NCI-H2107 (cell line): ENCODE measurements at regions not wholly inside any gene's neighbourhood (a gene's known extent, or its start where the extent isn't known, plus 50 kb on each side); places are given as distances from the start of the nearest gene placed in this dataset.
"Not testable (repeated sequence)": the region's sequence is repeated elsewhere in the genome, so short reads cannot be mapped to it uniquely, and the experiment has no call there.

Experiments
- DNase-seq: peaks from one replicate; lab custom pipeline; 2025; lab: John Stamatoyannopoulos, UW

DNA sequence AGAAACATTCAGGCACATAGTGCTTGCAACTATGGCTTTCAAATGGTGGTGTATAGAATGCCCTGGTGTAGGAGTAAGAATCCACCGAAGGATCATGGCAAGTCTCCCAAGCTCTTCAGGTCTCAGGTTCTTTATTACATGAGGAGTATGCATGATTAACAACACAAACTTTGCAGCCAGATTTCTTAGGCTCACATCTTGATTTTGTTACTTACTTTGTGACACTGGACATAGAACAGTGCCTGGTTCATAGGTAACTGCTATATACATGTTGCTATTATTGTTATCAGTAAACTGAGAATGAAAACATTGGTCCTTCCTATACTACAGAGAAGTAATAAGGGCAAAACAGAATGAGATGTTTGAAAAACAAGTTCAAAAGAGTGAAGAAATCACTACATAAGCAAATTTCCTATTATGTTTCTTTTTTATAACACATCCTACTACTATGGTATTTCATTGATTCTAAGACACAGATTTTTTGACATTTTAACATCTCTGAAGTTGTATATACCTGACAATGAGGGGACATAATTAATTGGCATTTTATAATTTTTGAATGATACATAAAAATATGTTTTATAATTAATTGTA lies 284.9 kb downstream of the C1D start:
- no peak for DNase-seq

DNA sequence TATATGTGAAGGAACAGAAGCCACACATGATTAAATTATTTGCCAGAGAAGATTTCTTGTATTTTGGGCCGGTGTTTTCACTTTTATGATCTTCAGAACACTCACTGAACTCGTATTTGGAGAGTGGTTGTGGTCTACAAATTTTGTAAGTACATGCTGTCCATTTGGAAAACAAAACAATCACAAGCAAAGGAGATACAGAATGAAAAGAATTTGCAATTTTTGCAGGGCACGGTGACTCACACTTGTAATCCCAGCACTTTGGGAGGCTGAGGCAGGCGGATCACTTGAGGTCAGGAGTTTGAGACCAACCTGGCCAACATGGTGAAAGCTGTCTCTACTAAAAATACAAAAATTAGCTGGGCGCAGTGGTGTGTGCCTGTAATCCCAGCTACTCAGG lies 282.0 kb downstream of the C1D start:
- DNase-seq: not testable (repeated sequence)

DNA sequence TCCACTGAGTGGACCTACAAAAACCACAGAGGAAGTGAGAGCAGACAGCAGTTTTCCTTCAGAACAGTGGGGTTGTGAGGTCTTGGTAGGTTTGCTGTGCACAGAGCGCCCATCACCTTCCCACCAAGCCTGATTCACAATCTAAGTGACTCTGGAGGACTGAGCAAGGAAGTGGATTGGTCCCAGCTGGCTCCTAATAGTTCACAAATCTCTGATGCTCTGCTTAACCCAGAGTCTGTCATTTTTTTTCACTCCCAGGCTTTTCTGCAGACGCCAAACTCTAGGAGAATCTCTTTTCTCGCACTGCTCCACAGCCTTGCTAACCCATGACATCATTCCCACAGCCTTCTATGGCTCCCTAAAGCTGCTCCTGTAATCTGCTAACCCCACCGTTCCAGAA lies 280.4 kb downstream of the C1D start:
- DNase-seq: no peak

DNA sequence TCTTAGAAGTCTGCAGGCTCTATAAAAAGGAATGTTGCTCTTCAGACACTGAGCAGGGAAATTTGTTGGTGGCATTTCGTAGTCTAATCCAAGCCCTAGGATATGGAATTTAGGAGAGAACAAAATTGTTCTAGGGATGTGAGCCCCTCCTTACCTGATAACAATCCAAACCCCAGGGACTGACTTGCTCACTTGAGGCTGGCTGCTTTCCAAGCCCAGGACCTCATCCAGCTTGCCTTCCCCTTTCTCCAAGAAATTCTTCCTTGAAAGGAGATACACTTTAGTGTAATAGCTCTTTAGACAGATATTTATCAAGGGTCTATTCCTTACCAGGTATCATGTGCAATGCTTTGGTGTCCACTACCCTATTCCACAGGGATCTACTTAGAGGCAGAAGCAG lies 279.8 kb downstream of the C1D start:
- DNase-seq: no peak

DNA sequence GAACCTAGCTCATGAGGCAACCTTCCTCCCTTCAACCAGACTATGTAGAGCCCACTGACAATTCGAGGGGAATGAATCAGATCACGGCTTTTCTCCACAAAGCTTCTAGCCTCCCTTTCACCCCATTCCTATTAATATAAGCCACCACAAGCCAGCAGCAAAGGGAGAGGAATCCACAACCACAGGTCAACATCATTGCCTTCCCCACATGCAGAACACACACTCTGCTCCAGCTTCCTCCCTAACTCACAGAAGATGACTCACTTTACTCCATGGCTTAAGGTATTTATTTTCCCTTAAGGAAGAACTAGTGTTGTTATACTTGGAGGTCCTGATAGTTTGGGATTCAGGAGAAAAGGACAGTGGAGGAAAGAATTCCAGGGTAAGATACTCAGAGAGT lies 272.2 kb downstream of the C1D start:
- no peak for DNase-seq

DNA sequence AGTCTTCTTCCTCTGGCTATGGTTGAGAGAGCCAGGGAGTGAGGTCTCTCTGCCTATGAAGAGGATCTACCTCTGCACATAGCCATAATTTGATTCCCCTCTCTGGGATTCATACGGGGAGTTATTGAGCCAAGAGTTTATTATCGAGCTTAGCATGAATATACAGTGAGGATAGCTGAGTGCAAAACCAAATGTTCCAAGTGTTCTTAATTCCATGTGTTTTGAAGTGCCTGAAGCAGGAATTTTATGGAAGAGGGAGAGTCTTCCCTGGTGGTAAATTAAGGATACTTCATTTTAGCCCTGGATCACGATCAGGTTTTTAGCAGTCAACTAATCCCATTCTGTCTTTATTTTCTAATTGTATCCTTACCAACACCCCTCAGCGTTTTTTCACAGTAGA lies 270.6 kb downstream of the C1D start:
- DNase-seq: no peak

DNA sequence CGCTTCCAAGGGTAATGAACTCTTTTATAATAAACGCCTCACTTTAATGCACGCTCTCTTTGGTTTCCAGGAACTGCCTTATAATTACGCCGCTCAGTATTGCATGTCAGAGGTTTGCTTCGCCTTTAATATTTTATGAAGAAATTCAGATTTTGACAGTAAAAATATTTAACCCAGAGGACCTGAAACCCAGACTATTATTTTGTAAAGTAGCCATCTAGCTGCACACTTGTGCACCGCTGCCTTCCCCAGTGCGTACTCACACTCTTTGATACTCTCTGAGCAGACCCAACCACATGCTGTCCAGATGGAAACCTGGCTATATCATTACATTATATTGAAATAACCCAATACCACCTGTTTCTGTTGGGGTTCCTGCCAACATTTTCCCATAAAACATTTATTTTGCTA lies 270.1 kb downstream of the C1D start:
- DNase-seq: no peak

DNA sequence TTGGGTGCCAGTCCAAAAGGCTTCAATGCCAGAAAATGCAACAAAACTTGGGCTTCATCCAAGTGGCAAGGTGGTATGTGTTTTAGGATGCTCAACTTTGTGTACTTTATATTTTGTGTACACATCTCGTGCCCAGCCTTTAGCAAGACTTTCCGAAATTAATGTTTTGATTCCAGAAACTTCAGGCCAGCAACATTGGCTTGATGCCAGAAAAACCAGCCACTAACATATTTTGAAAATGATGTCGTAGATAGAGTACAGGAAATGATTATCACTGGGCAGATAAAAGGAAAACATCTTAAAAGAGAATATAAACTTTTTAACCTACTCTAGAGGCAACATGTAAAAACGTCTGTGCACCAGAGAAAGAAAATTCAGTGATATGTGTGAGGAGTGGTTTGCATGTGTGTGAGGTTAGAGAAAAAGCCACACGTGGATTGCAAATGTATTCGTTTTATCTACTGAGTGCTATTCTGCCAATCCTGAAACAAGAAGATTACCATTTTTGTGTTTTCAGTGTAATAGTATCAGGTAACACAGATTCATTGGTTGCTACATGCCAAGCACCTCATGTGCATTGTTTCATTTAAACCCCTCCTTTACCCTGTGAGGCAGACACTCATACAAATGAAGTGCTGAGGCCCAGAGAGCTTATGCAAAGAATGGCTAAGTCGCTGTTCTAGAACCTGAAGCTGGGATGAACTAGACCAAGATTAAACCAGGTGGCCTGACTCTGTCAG lies 264.8 kb downstream of the C1D start:
- DNase-seq: no peak

DNA sequence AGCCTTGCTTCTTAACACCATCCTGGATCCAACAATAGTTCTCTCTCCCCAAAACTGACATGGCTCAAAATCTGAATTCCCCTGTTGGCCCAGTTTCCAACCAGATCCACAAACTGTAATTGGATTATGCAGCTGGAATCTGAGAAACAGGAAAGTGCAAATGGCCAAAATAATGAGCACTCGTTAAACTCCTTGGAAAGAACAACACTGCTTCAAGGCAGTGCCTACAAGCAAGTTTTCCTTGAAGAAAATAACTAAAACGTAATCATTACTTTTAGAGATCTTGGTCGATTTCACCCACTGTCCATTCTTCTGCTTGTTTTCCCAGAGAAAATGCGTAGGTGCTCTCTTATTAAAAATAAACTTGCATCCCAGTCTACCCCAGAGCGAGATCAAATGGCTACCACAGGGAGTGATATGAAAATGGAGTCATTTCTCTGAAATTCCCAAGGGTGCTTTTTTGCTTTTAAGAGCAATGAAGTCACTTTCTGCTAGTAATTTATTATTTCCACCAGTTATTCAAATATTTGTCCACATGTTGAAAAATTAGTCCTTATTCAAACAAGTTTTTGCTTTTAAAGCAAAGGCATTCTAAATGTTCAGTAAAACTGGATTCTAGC lies 264.2 kb downstream of the C1D start:
- no peak for DNase-seq

DNA sequence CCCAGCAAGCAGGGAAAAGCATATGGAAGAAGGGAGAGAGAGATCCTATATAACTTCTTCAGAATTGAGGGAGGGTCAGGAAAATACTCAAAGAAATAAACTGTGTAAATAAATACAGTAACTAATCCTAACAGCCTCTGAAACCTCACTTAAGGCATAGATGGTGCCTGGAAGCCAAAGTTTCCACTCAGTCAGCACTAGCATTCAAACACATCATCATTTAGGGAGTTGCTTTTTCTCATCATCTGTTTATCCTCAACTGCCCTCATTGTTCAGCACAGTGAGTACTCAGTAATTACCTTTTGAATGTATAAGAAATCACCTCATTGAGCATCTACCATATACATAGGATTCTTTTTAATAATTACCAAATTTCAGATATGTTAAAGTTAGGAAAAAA lies 262.9 kb downstream of the C1D start:
- DNase-seq: no peak

DNA sequence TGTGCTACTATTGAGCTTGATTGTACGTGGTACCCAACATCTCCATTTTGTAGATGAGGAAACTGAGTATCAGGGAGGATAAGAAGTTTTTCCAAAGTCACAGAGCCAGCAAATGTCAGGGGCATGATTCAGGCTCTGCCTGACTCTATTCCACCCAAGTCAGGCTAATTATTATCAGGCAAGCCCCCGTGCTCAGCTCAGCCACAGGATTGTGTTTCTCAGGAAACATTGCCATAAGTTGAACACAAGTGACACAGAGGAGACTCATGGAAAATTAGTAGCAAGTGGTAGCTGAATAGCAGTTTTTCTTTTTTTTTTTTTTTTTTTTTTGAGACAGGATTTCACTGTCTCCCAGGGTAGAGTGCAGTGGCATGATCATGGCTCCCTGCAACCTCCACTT lies 260.5 kb downstream of the C1D start:
- DNase-seq: no peak

DNA sequence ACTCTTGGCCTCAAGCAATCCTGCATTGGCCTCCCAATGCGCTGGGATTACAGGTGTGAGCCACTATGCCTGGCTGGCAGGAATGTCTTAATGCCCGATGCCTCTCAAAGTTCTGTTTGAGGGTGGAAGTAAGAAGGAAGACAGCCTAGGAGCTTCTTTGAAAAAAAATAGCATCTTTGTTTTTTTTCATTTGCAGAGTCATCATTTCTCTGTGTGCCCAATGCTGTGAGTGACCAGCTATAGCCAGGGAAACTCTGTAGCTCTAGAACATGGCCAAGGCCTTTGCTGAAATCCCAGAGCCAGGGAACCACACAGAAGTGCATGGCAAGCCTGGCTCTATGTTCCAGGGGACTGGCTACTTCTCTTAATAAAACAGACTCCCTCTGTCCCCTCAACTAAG lies 260.0 kb downstream of the C1D start:
- DNase-seq: no peak

DNA sequence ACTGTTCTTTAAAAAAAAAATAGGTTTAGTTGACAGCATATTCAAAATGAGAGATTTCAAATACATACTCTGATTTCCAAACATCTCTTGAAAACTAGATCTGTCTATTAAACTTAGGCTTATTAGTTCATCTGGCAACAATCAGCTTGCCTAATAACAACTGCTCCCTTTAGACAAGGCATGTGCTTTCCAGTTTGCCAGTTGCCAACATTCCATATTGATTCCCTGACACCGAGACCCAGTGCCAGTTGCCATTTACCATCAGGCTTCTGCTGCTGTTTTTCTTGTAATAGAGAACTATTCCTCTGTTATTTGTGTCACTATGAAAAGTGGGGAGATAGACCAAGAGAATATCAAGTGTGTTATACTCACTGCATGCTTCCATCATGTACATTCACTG lies 256.0 kb downstream of the C1D start:
- DNase-seq: no peak

DNA sequence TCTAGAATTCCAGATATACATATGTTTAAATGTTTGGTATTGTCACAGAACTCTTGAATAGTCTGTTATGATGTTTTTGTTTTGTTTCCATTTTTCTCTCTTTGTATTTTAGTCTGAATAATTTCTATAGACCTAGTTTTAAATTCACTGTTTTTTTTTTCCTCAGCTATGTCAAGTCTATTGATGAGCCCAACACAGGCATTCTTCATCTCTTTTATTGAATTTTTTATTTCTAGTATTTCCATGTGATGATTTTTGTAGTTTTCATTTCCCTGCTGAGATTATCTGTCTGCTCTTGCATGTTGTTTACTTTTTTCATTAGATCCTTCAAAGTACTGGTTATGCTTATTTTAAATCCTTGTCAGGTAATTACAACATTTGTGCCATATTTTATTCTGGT lies 254.7 kb downstream of the C1D start:
- DNase-seq: no peak

DNA sequence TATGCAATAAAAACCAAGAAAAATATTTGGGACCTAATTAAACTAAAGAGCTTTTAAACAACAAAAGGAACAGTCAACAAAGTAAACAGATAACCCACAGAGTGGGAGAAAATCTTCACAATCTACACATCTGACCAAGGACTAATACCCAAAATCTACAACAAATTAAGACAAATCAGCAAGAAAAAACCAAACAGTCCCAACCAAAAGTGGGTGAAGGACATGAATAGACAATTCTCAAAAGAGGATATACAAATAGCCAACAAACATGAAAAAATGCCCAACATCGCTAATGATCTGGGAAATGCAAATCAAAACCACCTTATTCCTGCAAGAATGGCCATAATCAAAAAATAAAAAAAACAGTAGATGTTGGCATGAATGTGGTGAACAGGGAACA lies 250.1 kb downstream of the C1D start:
- DNase-seq: no peak

DNA sequence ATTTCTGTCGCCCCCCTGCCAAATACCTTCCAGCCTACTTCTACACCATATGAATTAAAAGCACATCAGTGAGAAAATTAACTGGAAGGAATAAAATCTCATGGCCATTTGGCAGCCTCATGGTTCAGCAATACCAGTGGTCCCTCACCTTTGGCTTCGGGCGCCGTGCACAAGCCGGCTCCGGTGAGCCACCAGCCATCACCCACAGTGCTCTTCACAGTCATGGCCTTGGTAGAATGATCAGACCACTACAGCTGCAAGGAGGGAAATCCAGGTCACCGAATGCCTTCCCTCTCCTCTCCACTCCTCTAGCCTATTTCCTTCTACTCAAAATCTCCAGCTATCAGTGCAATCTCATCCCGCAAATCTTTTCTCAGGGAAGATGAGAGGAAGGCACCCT lies 239.1 kb downstream of the C1D start:
- DNase-seq: no peak

DNA sequence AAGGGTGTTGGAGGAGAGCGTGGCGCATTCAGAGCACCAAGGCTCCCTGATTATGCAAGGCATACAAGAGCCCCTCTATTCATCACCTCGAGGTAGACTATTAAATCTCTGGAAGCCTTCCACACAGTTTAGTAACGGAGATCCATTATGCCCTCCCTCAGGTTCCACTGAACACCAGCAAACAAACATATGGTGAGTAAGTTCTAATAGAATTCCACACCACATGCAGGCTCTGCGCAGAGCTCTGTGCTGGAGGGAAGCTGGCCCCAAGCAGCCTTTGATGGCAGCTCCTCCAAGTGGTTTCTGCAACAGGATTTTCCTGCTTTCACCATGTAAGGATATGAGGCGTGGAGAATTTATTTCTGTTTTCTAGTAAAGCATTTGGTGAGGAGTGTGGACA lies 238.6 kb downstream of the C1D start:
- no peak for DNase-seq

DNA sequence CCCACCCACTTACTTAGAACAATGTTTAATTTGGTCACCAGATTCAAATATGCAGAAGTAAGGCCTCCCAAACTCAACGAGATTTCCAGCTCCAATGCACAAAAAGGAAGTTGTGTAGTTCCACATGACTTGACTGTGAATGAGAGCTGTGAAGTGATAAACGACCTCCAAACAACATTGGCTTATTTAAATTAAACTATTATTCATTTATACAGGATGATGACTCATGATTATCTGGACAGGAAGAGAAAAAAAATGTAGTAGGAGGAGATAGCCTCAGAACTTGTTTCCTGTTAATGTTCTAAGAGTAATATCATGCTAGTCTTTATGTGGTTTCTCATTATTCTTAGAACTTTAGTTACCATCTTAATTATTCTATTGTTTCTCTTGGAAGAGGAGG lies 237.3 kb downstream of the C1D start:
- DNase-seq: no peak

DNA sequence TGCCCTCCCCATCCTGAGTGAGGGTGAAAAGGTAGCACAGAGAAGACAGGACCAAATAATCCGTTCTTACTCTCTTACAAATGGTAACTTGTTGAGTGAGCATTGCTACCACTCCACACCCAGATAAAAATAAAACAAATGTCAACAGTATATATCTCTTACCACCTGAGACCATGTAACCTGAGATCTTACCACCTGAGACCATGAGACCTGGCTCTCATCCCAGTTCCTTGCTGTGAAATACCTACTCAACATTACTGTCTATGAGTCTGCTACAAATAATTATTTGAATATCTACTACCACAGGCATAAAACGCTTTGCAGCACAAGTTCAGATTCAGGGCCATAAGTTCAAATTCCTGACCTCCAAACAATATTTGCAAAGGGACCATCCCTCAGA lies 234.7 kb downstream of the C1D start:
- no peak for DNase-seq

DNA sequence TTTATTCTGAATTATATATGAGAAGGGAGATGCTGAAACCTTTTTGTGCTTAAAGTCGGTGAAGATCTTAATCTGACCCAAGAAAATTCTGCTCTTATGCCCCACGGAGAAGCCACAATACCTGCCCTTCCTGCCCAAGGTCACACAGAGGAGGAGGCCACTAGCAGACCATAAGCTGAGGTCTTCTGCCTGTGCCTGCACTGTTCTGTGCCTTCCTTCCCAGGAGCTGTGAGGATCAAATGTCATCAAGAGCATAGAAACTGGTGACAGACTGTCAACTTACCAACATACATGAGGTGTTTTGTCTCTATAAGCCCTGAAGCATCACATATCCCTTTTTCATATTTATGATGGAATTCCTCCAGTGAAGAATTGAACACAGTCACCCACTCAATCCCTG lies 233.3 kb downstream of the C1D start:
- DNase-seq: no peak

DNA sequence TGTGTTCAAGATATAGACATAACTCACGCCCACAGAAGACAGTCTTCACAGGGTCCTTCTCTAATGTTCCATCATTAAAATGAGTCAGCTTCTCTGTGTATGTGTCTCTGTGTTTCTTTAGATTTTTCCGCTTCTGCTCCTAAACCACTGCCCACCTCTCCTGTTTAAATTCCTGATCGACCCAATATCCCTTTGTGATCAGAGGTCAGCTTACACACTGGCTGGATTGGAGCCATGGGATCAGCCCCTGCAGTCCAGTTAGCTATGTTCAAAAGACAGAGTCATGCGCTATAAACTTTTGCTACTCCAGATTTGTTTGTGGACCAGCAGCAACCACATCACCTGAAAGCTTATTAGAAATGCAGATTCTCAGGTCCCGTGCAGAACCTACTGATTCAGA lies 229.2 kb downstream of the C1D start:
- DNase-seq: no peak

DNA sequence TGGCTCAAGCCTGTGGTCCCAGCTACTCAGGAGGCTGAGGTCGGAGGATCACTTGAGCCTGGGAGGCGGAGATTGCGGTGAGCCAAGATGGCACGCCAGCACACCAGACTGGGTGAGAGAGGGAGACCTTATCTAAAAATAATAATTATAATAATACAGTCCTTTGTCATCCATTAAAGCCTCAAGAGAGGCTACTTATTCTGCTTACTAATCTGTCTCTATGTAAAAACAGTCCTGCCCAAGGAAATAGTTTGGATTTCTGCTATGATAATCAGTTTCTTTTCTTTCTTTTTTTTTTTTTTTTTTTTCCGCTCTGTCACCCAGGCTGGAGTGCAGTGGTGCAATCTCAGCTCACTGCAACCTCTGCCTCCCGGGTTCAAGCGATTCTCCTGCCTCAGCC lies 228.3 kb downstream of the C1D start:
- DNase-seq: no peak

DNA sequence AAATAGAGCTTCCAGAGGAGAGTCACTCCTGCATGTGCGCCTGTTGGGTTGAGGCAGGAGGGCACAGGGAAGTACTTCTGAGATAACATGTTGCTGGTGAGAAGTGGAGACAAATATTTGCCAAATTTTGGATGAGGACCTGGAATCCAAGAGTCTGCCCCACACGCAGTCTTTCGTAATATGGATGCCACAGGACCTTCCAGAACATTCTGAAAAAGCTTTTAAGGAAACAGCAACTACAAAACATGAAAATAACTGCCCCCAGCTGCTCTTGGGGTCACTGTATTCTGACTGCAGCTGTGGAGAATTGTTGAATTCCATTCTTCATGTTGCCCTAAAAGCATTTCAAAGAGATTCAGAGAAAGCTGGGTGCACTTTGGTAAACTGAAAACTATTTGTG lies 227.5 kb downstream of the C1D start:
- DNase-seq: no peak

DNA sequence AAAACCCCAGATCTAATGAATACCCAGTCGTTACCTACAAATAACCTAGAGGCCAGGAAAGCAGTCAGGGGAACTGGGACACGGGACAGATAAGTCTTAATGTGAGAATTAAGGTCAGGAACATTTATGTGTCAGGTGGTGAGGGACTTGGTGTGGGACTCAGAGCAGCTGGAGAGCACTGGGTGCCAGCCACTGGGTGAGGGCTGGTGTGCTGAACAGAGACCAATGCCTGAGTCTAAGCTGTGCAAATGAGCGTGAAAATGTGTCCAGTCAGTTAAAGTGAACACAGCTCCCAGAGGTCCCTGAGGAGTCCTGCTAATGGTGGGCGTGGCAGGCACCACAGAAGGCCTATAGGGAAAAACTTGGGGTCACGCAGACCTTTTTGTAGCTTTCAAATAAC lies 225.9 kb downstream of the C1D start:
- no peak for DNase-seq
